ENCODE measurements at regions not wholly inside any gene's neighbourhood (a gene's known extent, or its start where the extent isn't known, plus 50 kb on each side); places are given as distances from the start of the nearest gene placed in this dataset.

DNA sequence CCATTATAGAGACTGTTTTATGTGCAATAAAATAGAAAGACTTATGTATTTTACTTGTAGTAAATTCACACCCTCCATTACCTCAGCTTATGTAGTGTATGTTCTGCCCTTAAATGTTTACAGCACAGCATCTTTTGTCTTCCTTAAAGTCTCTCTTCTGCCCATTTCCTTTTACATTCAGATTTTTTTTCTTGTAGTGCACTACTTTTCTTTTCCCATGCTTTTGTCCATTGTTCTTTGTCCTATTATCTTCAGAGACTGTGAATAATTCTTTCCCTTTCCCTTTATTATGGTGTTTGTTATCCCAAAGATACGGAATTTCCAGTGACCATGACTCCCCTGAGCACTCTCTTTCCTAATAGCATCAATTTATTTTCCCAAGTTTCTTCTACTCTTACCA lies 66.1 kb upstream of the TYRP1 start:
- CTCF ChIA-PET, result no interaction called here
- no peak for DNase-seq
- no TSS peak for BruUV-seq (replicated peaks)

DNA sequence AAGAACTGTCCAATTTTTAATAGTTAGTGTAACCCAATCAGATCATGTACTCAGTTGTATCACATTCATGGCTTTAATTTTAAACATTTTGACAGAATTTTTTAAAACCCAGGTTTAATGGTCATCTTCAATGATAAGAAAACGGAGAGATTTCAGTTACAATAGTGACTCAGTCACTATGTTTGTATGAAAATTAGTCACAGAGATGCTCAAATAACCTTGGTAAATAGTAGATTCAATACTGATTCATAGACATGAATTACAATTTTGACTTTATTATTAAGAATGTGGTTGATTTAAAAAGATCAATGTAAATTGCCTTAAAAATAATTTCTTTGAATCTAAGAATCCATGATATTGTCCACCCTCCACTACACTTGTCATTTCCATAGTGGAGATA lies 64.6 kb upstream of the TYRP1 start:
- Histone ChIP-seq H3K9me2 (replicated peaks; ENCODE audit: low read length) (no peaks in the 10 kb centered on the region), H3F3A (ENCODE audit: low read length, unreplicated experiment) (no peaks in the 10 kb centered on the region), H3K27me3 (ENCODE audit: low read length) (no peaks in the 10 kb centered on the region), H3K4me3 (ENCODE audit: low read length) (no peak overlapping the region), H3K9ac (ENCODE audit: low read length) (no peak overlapping the region), H3K4me1 (ENCODE audit: insufficient read depth, low read length) (peaks cover 6% of the 10 kb centered on the region), H3K36me3 (ENCODE audit: low read depth, low read length) (no peaks in the 10 kb centered on the region), H3K27ac (ENCODE audit: low read length) (no peak overlapping the region), H2AFZ (ENCODE audit: low read length) (no peak overlapping the region), H3K9me3 (ENCODE audit: low read length) (no peaks in the 10 kb centered on the region), H3K79me2 (ENCODE audit: low read length) (no peaks in the 10 kb centered on the region), H3K4me2 (ENCODE audit: low read length) (peak overlapping the region; percentile 37), H4K20me1 (ENCODE audit: low read length) (no peaks in the 10 kb centered on the region)
- intact Hi-C loops (cut with micrococcal nuclease), result no loop called here
- DNase-seq (peak; percentile 58), ATAC-seq (peak; percentile 84)
- no peak for TF ChIP-seq EZH2phosphoT487 (IDR thresholded peaks at IDR 0.05; ENCODE audit: borderline replicate concordance, low read length)
- TF ChIP-seq, protein P1, sequence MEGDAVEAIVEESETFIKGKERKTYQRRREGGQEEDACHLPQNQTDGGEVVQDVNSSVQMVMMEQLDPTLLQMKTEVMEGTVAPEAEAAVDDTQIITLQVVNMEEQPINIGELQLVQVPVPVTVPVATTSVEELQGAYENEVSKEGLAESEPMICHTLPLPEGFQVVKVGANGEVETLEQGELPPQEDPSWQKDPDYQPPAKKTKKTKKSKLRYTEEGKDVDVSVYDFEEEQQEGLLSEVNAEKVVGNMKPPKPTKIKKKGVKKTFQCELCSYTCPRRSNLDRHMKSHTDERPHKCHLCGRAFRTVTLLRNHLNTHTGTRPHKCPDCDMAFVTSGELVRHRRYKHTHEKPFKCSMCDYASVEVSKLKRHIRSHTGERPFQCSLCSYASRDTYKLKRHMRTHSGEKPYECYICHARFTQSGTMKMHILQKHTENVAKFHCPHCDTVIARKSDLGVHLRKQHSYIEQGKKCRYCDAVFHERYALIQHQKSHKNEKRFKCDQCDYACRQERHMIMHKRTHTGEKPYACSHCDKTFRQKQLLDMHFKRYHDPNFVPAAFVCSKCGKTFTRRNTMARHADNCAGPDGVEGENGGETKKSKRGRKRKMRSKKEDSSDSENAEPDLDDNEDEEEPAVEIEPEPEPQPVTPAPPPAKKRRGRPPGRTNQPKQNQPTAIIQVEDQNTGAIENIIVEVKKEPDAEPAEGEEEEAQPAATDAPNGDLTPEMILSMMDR (conservative IDR thresholded peaks at IDR 0.05; ENCODE audit: low read depth, low read length), result no peak
- no peak for TF ChIP-seq EZH2 (IDR thresholded peaks at IDR 0.05; ENCODE audit: low read length, unreplicated experiment)
- BruUV-seq (replicated peaks), result no TSS peak
- POLR2A ChIA-PET (ENCODE audit: unreplicated experiment), result no interaction called here
- CTCF ChIA-PET, result no interaction called here

More for the DNA sequence above, 66.1 kb upstream of the TYRP1 start:
- Histone ChIP-seq H3K9me2 (replicated peaks; ENCODE audit: low read length) (no peaks in the 10 kb centered on the region), H2AFZ (ENCODE audit: low read length) (no peak overlapping the region), H3K4me3 (ENCODE audit: low read length) (no peak overlapping the region), H3K4me1 (ENCODE audit: insufficient read depth, low read length) (peaks cover 6% of the 10 kb centered on the region), H3F3A (ENCODE audit: low read length, unreplicated experiment) (no peaks in the 10 kb centered on the region), H3K79me2 (ENCODE audit: low read length) (no peaks in the 10 kb centered on the region), H3K4me2 (ENCODE audit: low read length) (no peak overlapping the region), H3K27me3 (ENCODE audit: low read length) (peaks cover 4% of the 10 kb centered on the region; the same call in 1 of the 2 replicates), H3K36me3 (ENCODE audit: low read depth, low read length) (no peaks in the 10 kb centered on the region), H4K20me1 (ENCODE audit: low read length) (no peaks in the 10 kb centered on the region), H3K27ac (ENCODE audit: low read length) (no peak overlapping the region), H3K9me3 (ENCODE audit: low read length) (no peaks in the 10 kb centered on the region), H3K9ac (ENCODE audit: low read length) (no peak overlapping the region)
- TF ChIP-seq EZH2 (IDR thresholded peaks at IDR 0.05; ENCODE audit: low read length, unreplicated experiment) (no peak), EZH2phosphoT487 (IDR thresholded peaks at IDR 0.05; ENCODE audit: borderline replicate concordance, low read length) (no peak)
- TF ChIP-seq, protein P1 (conservative IDR thresholded peaks at IDR 0.05; ENCODE audit: low read depth, low read length), result no peak
- ATAC-seq, result no peak
- POLR2A ChIA-PET (ENCODE audit: unreplicated experiment), result no interaction called here
- intact Hi-C loops (cut with micrococcal nuclease), result no loop called here

- TF ChIP-seq EZH2phosphoT487 (IDR thresholded peaks at IDR 0.05; ENCODE audit: borderline replicate concordance, low read length), result no peak
- no peak for TF ChIP-seq EZH2 (IDR thresholded peaks at IDR 0.05; ENCODE audit: low read length, unreplicated experiment)
- TF ChIP-seq, protein P1 (conservative IDR thresholded peaks at IDR 0.05; ENCODE audit: low read depth, low read length), result no peak
- Histone ChIP-seq H3K4me3 (ENCODE audit: low read length) (no peak overlapping the region), H3K27ac (ENCODE audit: low read length) (no peak overlapping the region), H3K79me2 (ENCODE audit: low read length) (no peaks in the 10 kb centered on the region), H2AFZ (ENCODE audit: low read length) (no peak overlapping the region), H3K9me3 (ENCODE audit: low read length) (no peaks in the 10 kb centered on the region), H3K36me3 (ENCODE audit: low read depth, low read length) (no peaks in the 10 kb centered on the region), H4K20me1 (ENCODE audit: low read length) (no peaks in the 10 kb centered on the region), H3K4me1 (ENCODE audit: insufficient read depth, low read length) (peaks cover 6% of the 10 kb centered on the region), H3K27me3 (ENCODE audit: low read length) (no peaks in the 10 kb centered on the region), H3K9me2 (replicated peaks; ENCODE audit: low read length) (no peaks in the 10 kb centered on the region), H3F3A (ENCODE audit: low read length, unreplicated experiment) (no peaks in the 10 kb centered on the region), H3K9ac (ENCODE audit: low read length) (no peak overlapping the region), H3K4me2 (ENCODE audit: low read length) (peak overlapping the region; percentile 37)
- ATAC-seq, result peak; percentile 46
- DNase-seq, result peak; percentile 8
- intact Hi-C loops (cut with micrococcal nuclease), result no loop called here
- ChIA-PET CTCF (no interaction called here), POLR2A (ENCODE audit: unreplicated experiment) (no interaction called here)
- no TSS peak for BruUV-seq (replicated peaks)
Measured at GRCh38 chr9:12629067-12629466, 64.1 kb upstream of the TYRP1 start.
